Gastrocnemius medialis (tissue), 4 donors: ENCODE measurements at regions not wholly inside any gene's neighbourhood (a gene's known extent, or its start where the extent isn't known, plus 50 kb on each side); places are given as distances from the start of the nearest gene placed in this dataset.
A peak's percentile ranks its signal among the peaks of the same experiment; 100 is the strongest.

ENCODE experiments used
- ATAC-seq, 2 donors: fragments of 150-250 bp; one replicate each; pipeline ENCODE4 v1.9.1; 2016
- DNase-seq, 2 donors: peaks; one replicate each; pipeline ENCODE4 v3.0.0-alpha.2; 2019
- H3K27ac ChIP-seq, 4 donors: fragments of 200-600 bp; sonication (generic); 1 replicate in 1 of 4; 2 replicates in 3 of 4; pipeline ENCODE4 v1.5.1; 2016 to 2018; ENCODE audit warnings: mild to moderate bottlenecking in 2 of 4, moderate library complexity in 1 of 4
- H3K27me3 ChIP-seq, 3 donors: fragments of 200-600 bp; sonication (generic) in 2 of 3; 1 replicate in 1 of 3; 2 replicates in 2 of 3; pipeline versions ENCODE4 v1.5.1 to v1.6.0; 2016 to 2019; ENCODE audit warnings: mild to moderate bottlenecking in 1 of 3, moderate library complexity in 1 of 3
- H3K36me3 ChIP-seq, 2 donors: fragments of 200-600 bp; sonication (generic) in 1 of 2; one replicate each; pipeline ENCODE4 v1.5.1; 2017 to 2018
- H3K4me1 ChIP-seq, 2 donors: fragments of 200-600 bp; sonication (generic) in 1 of 2; one replicate each; pipeline ENCODE4 v1.5.1; 2016 to 2017; ENCODE audit warnings: mild to moderate bottlenecking in 2 of 2
- H3K4me3 ChIP-seq, 4 donors: fragments of 200-600 bp; sonication (generic) in 3 of 4; 1 replicate in 1 of 4; 2 replicates in 3 of 4; pipeline ENCODE4 v1.5.1; 2016 to 2019; ENCODE audit warnings: mild to moderate bottlenecking in 2 of 4
- H3K9me3 ChIP-seq, 3 donors: fragments of 200-600 bp; sonication (generic) in 2 of 3; 1 replicate in 1 of 3; 2 replicates in 2 of 3; pipeline ENCODE4 v1.5.1; 2016 to 2019
- POLR2A ChIP-seq, 2 donors: fragments of 450-650 bp; IDR thresholded peaks; one replicate each; pipeline ENCODE4 v1.6.1; 2017; ENCODE audit warnings: antibody characterized with exemption in 2 of 2, mild to moderate bottlenecking in 2 of 2, moderate library complexity in 2 of 2
- in situ Hi-C, 4 donors: fragments of 200-750 bp; cut with MboI; loops; one replicate each; pipeline versions ENCODE4 v1.15.0 to v1.8.0; 2017; ENCODE audit warnings: low sequenced_read_pairs in 4 of 4
- intact Hi-C: fragments of 100-400 bp; cut with DNase I; formaldehyde crosslinking; loops from one replicate; pipeline ENCODE4 v1.15.1; 2023; ENCODE audit warnings: low total_unique reads
- TF ChIP-seq, protein P1 (sequence below), 5 experiments: fragments of 450-650 bp in 3 of 5; fragments of 200-600 bp in 2 of 5; sonication (generic) in 2 of 5; IDR thresholded peaks in 4 of 5; conservative IDR thresholded peaks in 1 of 5; 1 replicate in 4 of 5; 2 replicates in 1 of 5; pipeline ENCODE4 v1.5.1; 2016 to 2019; ENCODE audit warnings: antibody characterized with exemption in 5 of 5, mild to moderate bottlenecking in 3 of 5, moderate library complexity in 3 of 5

GRCh38 chr3:20743553-20744321 lies 557.7 kb upstream of the SGO1 start:
- no peak for ATAC-seq
- DNase-seq: no peak
- Histone ChIP-seq H3K27me3 (no peaks in the 10 kb centered on the region), H3K9me3 (no peaks in the 10 kb centered on the region), H3K4me1 (peaks cover 0 to 5% of the 10 kb centered on the region in 2 donors), H3K4me3 (no peak overlapping the region), H3K36me3 (no peaks in the 10 kb centered on the region), H3K27ac (no peak overlapping the region)
- in situ Hi-C loops (loop anchor here in 2 of 4 donors (5.0 to 10.0 kb wide), 2 partner anchors 229 to 231 kb away; no protein-coding TSS in a partner anchor), intact Hi-C loops (no loop called here)
- TF ChIP-seq POLR2A (IDR thresholded peaks at IDR 0.05): no peak
- TF ChIP-seq, protein P1, sequence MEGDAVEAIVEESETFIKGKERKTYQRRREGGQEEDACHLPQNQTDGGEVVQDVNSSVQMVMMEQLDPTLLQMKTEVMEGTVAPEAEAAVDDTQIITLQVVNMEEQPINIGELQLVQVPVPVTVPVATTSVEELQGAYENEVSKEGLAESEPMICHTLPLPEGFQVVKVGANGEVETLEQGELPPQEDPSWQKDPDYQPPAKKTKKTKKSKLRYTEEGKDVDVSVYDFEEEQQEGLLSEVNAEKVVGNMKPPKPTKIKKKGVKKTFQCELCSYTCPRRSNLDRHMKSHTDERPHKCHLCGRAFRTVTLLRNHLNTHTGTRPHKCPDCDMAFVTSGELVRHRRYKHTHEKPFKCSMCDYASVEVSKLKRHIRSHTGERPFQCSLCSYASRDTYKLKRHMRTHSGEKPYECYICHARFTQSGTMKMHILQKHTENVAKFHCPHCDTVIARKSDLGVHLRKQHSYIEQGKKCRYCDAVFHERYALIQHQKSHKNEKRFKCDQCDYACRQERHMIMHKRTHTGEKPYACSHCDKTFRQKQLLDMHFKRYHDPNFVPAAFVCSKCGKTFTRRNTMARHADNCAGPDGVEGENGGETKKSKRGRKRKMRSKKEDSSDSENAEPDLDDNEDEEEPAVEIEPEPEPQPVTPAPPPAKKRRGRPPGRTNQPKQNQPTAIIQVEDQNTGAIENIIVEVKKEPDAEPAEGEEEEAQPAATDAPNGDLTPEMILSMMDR (IDR thresholded peaks at IDR 0.05 in 4 of 5, conservative IDR thresholded peaks at IDR 0.05 in 1 of 5): no peak

DNA sequence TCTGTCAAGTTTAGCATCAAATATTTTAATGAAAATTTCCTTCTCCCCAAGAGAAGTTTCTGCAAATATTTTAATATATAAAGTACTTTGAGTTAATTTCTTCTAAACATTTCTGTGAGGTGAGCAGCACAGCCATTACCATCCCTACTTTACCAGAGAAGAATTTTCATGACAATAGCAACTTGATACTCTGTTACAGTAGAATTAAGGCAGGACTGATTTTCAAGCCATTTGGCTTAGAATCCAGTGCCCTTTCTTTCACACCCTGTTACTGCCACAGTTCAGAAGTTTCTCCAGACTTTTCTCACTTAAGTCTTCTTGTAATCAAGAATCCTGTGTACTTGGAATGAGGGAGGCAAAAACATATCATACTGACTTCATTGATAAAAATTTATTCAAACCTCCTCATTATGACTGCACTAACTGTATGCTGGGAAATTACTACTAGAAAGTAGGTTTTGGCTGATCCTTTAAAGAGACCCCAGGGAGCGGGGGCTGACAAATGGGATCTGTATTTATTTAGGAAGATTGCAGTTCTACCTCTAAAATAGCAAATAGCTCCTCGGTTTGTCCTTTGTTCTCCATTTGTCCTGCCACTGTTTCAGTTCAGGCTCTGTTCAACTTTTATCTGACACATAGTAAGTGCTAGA lies 557.0 kb upstream of the SGO1 start:
- no peaks in the 10 kb centered on the region for H3K9me3 ChIP-seq
- H3K4me3 ChIP-seq: no peak overlapping the region
- ATAC-seq: no peak
- in situ Hi-C loops: loop anchor here in 2 of 4 donors (5.0 to 10.0 kb wide), 2 partner anchors 228 to 231 kb away; no protein-coding TSS in a partner anchor
- no peak for TF ChIP-seq POLR2A (IDR thresholded peaks at IDR 0.05)
- TF ChIP-seq, protein P1 (IDR thresholded peaks at IDR 0.05 in 4 of 5, conservative IDR thresholded peaks at IDR 0.05 in 1 of 5): no peak
- intact Hi-C loops: no loop called here
- DNase-seq: no peak
- H3K27ac ChIP-seq: no peak overlapping the region
- no peaks in the 10 kb centered on the region for H3K36me3 ChIP-seq
- peaks cover 0 to 5% of the 10 kb centered on the region in 2 donors for H3K4me1 ChIP-seq
- H3K27me3 ChIP-seq: no peaks in the 10 kb centered on the region

DNA sequence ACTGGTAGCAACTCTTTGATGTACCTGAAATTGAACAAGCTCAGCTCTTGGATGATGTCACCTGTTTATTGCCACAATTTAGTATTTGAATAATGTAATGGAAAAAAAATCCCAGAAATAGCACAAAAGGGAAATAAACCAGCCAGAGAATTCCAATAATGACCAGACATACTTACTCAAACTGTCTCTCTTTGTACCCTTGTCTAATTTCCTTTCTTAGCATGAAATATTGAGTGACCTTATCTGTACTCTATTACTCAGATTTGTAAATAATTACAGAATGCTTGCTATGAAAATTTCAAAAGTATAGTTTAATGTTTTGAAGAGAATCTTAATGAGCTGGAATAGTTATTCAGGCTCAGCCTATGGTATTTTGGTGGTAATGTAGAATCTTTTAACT lies 555.4 kb upstream of the SGO1 start:
- H3K36me3 ChIP-seq: no peaks in the 10 kb centered on the region
- intact Hi-C loops: no loop called here

DNA sequence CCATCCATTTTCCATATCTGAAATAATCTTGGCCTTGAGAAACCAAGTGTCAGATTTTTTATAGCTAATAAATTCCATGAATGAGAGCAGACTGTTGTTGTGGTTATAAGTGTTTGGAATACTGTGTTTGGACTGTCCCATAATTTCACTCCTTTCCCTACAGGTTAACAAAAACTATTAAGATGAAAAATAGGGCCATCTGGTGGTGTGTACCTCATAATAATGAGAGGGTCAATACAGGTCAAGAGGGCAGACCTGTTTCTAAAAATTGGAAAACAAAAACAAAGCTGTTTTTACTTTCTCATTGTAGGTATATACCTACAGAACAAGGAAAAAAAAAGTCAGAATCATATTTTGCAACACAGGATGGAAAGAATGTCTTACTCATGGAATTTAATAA lies 553.8 kb upstream of the SGO1 start:
- TF ChIP-seq, protein P1 (IDR thresholded peaks at IDR 0.05 in 4 of 5, conservative IDR thresholded peaks at IDR 0.05 in 1 of 5): no peak
- no peak for TF ChIP-seq POLR2A (IDR thresholded peaks at IDR 0.05)
- Histone ChIP-seq H3K4me3 (no peak overlapping the region), H3K27me3 (no peaks in the 10 kb centered on the region), H3K4me1 (peaks cover 0 to 5% of the 10 kb centered on the region in 2 donors), H3K27ac (no peak overlapping the region), H3K9me3 (no peaks in the 10 kb centered on the region), H3K36me3 (no peaks in the 10 kb centered on the region)
- intact Hi-C loops: loop anchor here (1.0 kb wide), 1 partner anchor 229 kb away; no protein-coding TSS in a partner anchor
- ATAC-seq (peak; percentile 41 to 42), DNase-seq (no peak)
- in situ Hi-C loops: loop anchor here in 2 of 4 donors (5.0 to 10.0 kb wide), 2 partner anchors 225 to 228 kb away; no protein-coding TSS in a partner anchor

More for the DNA sequence above, 555.4 kb upstream of the SGO1 start:
- in situ Hi-C loops: loop anchor here in 2 of 4 donors (5.0 to 10.0 kb wide), 2 partner anchors 227 to 229 kb away; no protein-coding TSS in a partner anchor
- no peak overlapping the region for H3K4me3 ChIP-seq
- H3K27me3 ChIP-seq: no peaks in the 10 kb centered on the region
- H3K9me3 ChIP-seq: no peaks in the 10 kb centered on the region
- peaks cover 0 to 5% of the 10 kb centered on the region in 2 donors for H3K4me1 ChIP-seq
- H3K27ac ChIP-seq: no peak overlapping the region
- no peak for TF ChIP-seq POLR2A (IDR thresholded peaks at IDR 0.05)
- DNase-seq (no peak), ATAC-seq (no peak)

DNA sequence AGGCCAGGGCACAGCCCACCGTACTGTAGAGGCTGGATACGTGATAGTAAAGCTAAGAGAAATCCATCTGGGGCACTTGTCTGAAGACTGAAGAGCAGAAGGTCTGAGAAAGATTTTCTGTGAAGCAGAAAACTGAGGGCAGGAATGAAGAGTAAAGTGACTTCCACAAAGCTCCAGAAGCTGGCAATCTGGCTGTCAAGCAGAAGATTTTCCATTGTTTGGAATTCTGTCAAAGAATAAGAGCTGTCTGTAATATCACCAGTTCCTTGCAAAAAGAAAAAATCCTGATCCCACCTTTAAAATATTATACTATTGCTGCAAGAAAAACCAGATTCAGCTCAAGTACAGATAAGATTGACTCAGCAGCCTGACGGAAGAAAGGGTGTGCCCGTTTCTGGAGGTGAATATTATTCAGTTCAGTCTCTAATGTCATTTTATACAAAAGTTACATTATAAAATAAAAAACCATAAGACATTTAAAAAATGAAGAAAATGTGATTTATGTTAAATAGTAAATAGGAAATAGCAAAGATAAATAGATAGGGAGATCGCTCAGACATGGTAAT lies 550.4 kb upstream of the SGO1 start:
- H3K27me3 ChIP-seq: no peaks in the 10 kb centered on the region
- ATAC-seq (no peak), DNase-seq (no peak)
- H3K4me3 ChIP-seq: no peak overlapping the region
- in situ Hi-C loops: no loop called here
- intact Hi-C loops: no loop called here
- H3K4me1 ChIP-seq: peaks cover 0 to 5% of the 10 kb centered on the region in 2 donors
- TF ChIP-seq, protein P1 (IDR thresholded peaks at IDR 0.05 in 4 of 5, conservative IDR thresholded peaks at IDR 0.05 in 1 of 5): no peak
- no peak for TF ChIP-seq POLR2A (IDR thresholded peaks at IDR 0.05)
- no peaks in the 10 kb centered on the region for H3K36me3 ChIP-seq
- no peaks in the 10 kb centered on the region for H3K9me3 ChIP-seq
- H3K27ac ChIP-seq: no peak overlapping the region
